Uterus (tissue), 3 donors: ENCODE measurements at regions not wholly inside any gene's neighbourhood (a gene's known extent, or its start where the extent isn't known, plus 50 kb on each side); places are given as distances from the start of the nearest gene placed in this dataset.

Experiments used
- DNase-seq, 2 donors: peaks; one replicate each; pipeline ENCODE4 v3.0.0-alpha.2; 2019 to 2020
- H3K27ac ChIP-seq, 2 donors: fragments of 200-600 bp; sonication (generic); 1 replicate in 1 of 2; 2 replicates in 1 of 2; pipeline ENCODE4 v1.5.1; 2016 to 2018
- H3K27me3 ChIP-seq, 2 donors: fragments of 200-600 bp; sonication (generic); one replicate each; pipeline ENCODE4 v1.5.1; 2018 to 2019; ENCODE audit warnings: control low read depth in 1 of 2
- H3K36me3 ChIP-seq, 2 donors: fragments of 200-600 bp; sonication (generic); one replicate each; pipeline ENCODE4 v1.5.1; 2019; ENCODE audit warnings: control low read depth in 1 of 2
- H3K4me1 ChIP-seq, 2 donors: fragments of 200-600 bp; sonication (generic); one replicate each; pipeline ENCODE4 v1.5.1; 2018 to 2019; ENCODE audit warnings: control low read depth in 1 of 2
- H3K4me3 ChIP-seq, 2 donors: fragments of 200-600 bp; sonication (generic); 1 replicate in 1 of 2; 2 replicates in 1 of 2; pipeline ENCODE4 v1.5.1; 2018 to 2019; ENCODE audit warnings: mild to moderate bottlenecking in 1 of 2
- H3K9me3 ChIP-seq, 2 donors: fragments of 200-600 bp; sonication (generic); one replicate each; pipeline ENCODE4 v1.5.1; 2019; ENCODE audit warnings: control low read depth in 1 of 2
- CTCF ChIP-seq, 4 experiments: fragments of 200-600 bp in 2 of 4; fragments of 450-650 bp in 2 of 4; sonication (generic) in 2 of 4; IDR thresholded peaks; one replicate each; pipeline ENCODE4 v1.5.1; 2016 to 2019; ENCODE audit warnings: antibody characterized with exemption in 4 of 4, mild to moderate bottlenecking in 2 of 4, moderate library complexity in 1 of 4
- POLR2A ChIP-seq, 2 donors: fragments of 450-650 bp; IDR thresholded peaks; one replicate each; pipeline ENCODE4 v1.6.1; 2016; ENCODE audit warnings: antibody characterized with exemption in 2 of 2, mild to moderate bottlenecking in 1 of 2, moderate library complexity in 1 of 2
- intact Hi-C: fragments of 100-400 bp; cut with DNase I; formaldehyde crosslinking; loops from one replicate; pipeline ENCODE4 v1.15.1; 2023; ENCODE audit warnings: low total_unique reads
- donor health status: DM: yes; HTN: yes; CAD: no.

DNA sequence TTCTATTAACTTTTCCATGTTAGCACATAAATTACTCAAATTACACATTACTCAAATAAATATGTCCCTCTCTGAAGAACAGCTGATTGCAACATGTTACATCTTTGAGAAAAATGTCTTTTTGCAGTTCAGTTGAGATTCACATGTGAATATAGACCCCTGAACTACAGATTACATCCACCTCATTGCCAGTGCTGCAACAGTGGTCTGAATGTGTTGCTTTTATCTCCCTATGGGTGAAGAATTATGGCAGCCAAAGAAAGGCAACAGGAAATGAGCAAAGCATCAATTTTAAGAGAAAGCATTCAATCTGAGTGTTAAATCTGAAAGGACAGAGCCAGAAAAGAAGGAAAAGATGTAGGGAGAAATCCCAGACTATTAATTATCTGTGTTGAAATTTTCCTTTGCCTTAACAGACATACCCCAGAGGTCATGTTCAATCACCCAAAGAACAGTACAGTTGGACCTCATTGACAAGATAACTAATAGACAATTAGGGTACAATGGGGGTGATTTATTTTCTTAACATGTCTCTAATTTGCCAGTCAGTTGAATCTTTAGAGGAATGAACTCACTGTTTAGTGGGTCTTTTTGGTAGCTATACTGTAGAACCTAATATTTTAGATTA, 620.2 kb downstream of the CPS1 start:
- H3K36me3 ChIP-seq = no peaks in the 10 kb centered on the region
- TF ChIP-seq POLR2A (IDR thresholded peaks at IDR 0.05) (no peak), CTCF (IDR thresholded peaks at IDR 0.05) (no peak)
- DNase-seq = no peak
- H3K4me1 ChIP-seq = no peaks in the 10 kb centered on the region
- intact Hi-C loops = no loop called here
- no peak overlapping the region for H3K27ac ChIP-seq
- no peaks in the 10 kb centered on the region for H3K27me3 ChIP-seq
- no peak overlapping the region for H3K4me3 ChIP-seq
- no peaks in the 10 kb centered on the region for H3K9me3 ChIP-seq

DNA sequence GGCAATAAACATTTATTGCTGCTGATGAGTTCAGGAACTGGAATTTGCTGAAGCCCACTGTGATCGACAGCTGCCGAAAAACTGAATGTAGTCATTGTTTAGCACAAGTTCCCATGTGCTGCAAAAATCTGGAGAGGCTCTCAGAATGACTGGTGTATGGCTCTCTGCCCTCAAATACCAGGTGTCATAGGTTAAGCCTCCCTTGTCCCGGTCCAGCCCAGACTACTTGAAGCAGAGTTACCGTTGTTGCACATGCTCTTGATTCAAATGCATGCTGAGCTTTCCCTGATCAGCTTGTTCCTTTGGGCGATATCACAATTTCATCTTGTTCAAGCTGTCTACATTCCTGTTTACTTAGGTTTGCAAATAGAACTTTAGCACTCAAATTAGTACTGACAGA, 625.2 kb downstream of the CPS1 start:
- TF ChIP-seq CTCF (IDR thresholded peaks at IDR 0.05) (no peak), POLR2A (IDR thresholded peaks at IDR 0.05) (no peak)
- intact Hi-C loops = no loop called here
- no peak for DNase-seq
- Histone ChIP-seq H3K4me1 (no peaks in the 10 kb centered on the region), H3K27me3 (no peaks in the 10 kb centered on the region), H3K36me3 (no peaks in the 10 kb centered on the region), H3K9me3 (no peaks in the 10 kb centered on the region), H3K4me3 (no peak overlapping the region), H3K27ac (no peak overlapping the region)

DNA sequence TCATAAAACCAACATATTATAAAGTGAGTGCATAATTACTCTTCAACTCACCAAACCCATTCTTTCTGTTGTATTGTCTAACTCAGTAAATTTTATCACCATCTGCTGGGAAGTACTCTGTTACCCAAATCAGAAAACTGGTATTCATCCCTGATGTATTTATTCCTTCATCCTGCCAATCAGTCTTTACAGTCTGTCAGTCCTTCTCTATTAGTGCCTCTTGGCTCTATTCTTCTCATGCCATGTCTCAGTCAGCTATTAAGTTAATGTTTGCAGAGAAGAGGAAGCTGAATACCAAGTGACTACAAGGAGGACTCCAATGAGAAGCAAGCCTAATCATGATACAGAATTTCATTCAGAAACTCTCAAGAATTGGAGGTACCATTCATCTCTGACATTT, 631.2 kb downstream of the CPS1 start:
- DNase-seq = no peak
- Histone ChIP-seq H3K9me3 (no peaks in the 10 kb centered on the region), H3K27ac (no peak overlapping the region), H3K4me1 (no peaks in the 10 kb centered on the region), H3K27me3 (no peaks in the 10 kb centered on the region), H3K36me3 (no peaks in the 10 kb centered on the region), H3K4me3 (no peak overlapping the region)
- no peak for TF ChIP-seq CTCF (IDR thresholded peaks at IDR 0.05)
- TF ChIP-seq POLR2A (IDR thresholded peaks at IDR 0.05) = no peak
- intact Hi-C loops = no loop called here

GRCh38 chr2:211203986-211204385, 647.6 kb downstream of the CPS1 start:
- intact Hi-C loops = no loop called here
- TF ChIP-seq CTCF (IDR thresholded peaks at IDR 0.05) (no peak), POLR2A (IDR thresholded peaks at IDR 0.05) (no peak)

GRCh38 chr2:211204456-211204855, 648.1 kb downstream of the CPS1 start:
- intact Hi-C loops = no loop called here
- no peaks in the 10 kb centered on the region for H3K4me1 ChIP-seq
- H3K36me3 ChIP-seq = no peaks in the 10 kb centered on the region
- H3K4me3 ChIP-seq = no peak overlapping the region
- no peaks in the 10 kb centered on the region for H3K27me3 ChIP-seq
- no peaks in the 10 kb centered on the region for H3K9me3 ChIP-seq
- no peak for TF ChIP-seq CTCF (IDR thresholded peaks at IDR 0.05)
- no peak for TF ChIP-seq POLR2A (IDR thresholded peaks at IDR 0.05)
- H3K27ac ChIP-seq = no peak overlapping the region
- DNase-seq = no peak

More at GRCh38 chr2:211203986-211204385, 647.6 kb downstream of the CPS1 start:
- no peak for DNase-seq
- Histone ChIP-seq H3K4me1 (no peaks in the 10 kb centered on the region), H3K4me3 (no peak overlapping the region), H3K9me3 (no peaks in the 10 kb centered on the region), H3K27me3 (no peaks in the 10 kb centered on the region), H3K27ac (no peak overlapping the region), H3K36me3 (no peaks in the 10 kb centered on the region)
